SK-N-SH treated with all-trans-retinoic acid at 6 μM for 48 hours (cell line): ENCODE measurements at regions not wholly inside any gene's neighbourhood (a gene's known extent, or its start where the extent isn't known, plus 50 kb on each side); places are given as distances from the start of the nearest gene placed in this dataset.

Experiments
- ARNTL ChIP-seq: fragments of 450-650 bp; formaldehyde crosslinking; IDR thresholded peaks from 2 replicates; pipeline ENCODE4 v1.5.0; 2020; ENCODE audit warnings: low read depth, mild to moderate bottlenecking, moderate library complexity, borderline replicate concordance
- GLIS3 ChIP-seq: fragments of 250-450 bp; sonication (Bioruptor Pico); IDR thresholded peaks from 2 replicates; pipeline ENCODE4 v1.5.0; 2020; ENCODE audit warnings: mild to moderate bottlenecking, moderate library complexity
- PPARA ChIP-seq: fragments of 250-450 bp; sonication (Bioruptor Pico); IDR thresholded peaks from 2 replicates; pipeline ENCODE4 v1.5.0; 2020; ENCODE audit warnings: mild to moderate bottlenecking, borderline replicate concordance
- TOX ChIP-seq: fragments of 250-450 bp; sonication (Bioruptor Pico); IDR thresholded peaks from 2 replicates; pipeline ENCODE4 v1.8.0; 2021; ENCODE audit warnings: mild to moderate bottlenecking, moderate library complexity, borderline replicate concordance
- ZFP3 ChIP-seq: fragments of 250-450 bp; sonication (Bioruptor Pico); IDR thresholded peaks from 2 replicates; pipeline ENCODE4 v1.5.0; 2020; ENCODE audit warnings: mild to moderate bottlenecking, moderate library complexity

DNA sequence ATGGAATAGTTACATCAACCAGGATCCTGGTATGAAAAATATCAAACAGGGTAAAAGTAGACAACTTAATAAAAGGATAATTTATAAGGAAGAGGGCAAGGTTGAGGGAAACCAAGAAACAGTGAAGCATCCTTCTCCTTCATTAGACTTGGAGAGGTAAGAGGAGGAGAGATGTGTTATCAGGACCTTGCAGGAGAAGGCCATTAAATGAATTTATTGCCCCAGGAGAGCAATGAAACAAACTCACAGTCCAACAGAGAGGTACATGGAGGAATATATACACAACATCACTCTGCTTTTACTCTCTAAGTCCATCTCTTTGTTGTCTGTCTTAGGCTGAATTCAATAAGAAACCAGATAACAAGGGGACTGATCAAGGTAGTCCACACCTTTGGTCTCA is 966.2 kb downstream of the SORCS1 start:
- TF ChIP-seq PPARA (CRISPR knock-in tag) (no peak), ARNTL (no peak), ZFP3 (CRISPR knock-in tag) (no peak), GLIS3 (CRISPR knock-in tag) (no peak), TOX (CRISPR knock-in tag) (no peak)
